GM12878 (cell line): ENCODE measurements at regions not wholly inside any gene's neighbourhood (a gene's known extent, or its start where the extent isn't known, plus 50 kb on each side); places are given as distances from the start of the nearest gene placed in this dataset.

Source experiments
- ATAC-seq: fragments of 200-7000 bp; cut with Tn5 transposase; 3 replicates; pipeline ENCODE4 v1.9.1; 2020; ENCODE audit warnings: mild to moderate bottlenecking, moderate library complexity
- BruUV-seq: library from RNA; stranded (reverse); fragments of 400-500 nt; replicated peaks from 2 replicates; lab custom pipeline; 2021; lab: Mats Ljungman, UMichigan
- CTCF ChIA-PET: fragments of 300-600 bp; sonication (Branson Sonifier 250); formaldehyde crosslinking; extraction: SDS; loops from one replicate; lab custom pipeline; 2021; ENCODE audit warnings: inconsistent platforms; lab: Yijun Ruan, JAX
- POLR2A ChIA-PET: fragments of 350-600 bp; formaldehyde crosslinking; extraction: SDS; loops from one replicate; lab custom pipeline; 2021; ENCODE audit warnings: inconsistent platforms; lab: Charles Lee
- RAD21 ChIA-PET: fragments of 300-600 bp; sonication (Branson Sonifier 250); formaldehyde crosslinking; loops from one replicate; lab custom pipeline; 2023; ENCODE audit warnings: antibody characterized with exemption; ENCODE audit not compliant: unreplicated experiment; lab: Charles Lee
- SMC1A ChIA-PET: fragments of 300-600 bp; sonication (Branson Sonifier 250); formaldehyde crosslinking; loops from one replicate; lab custom pipeline; 2023; ENCODE audit not compliant: unreplicated experiment, uncharacterized antibody; lab: Charles Lee
- DNase-seq: peaks from one replicate; pipeline ENCODE4 v3.0.0-alpha.2; 2011; ENCODE audit warnings: low read depth, low spot score
- FAIRE-seq: peaks from 3 replicates; lab custom pipeline; 2011; peaks lifted over from hg19 to GRCh38; lab: Jason Lieb, UNC
- H2AFZ ChIP-seq: 2 replicates; pipeline ENCODE4 v1.6.0; 2011; ENCODE audit warnings: low read depth, low read length, control low read depth; ENCODE audit not compliant: control insufficient read depth
- H3K27ac ChIP-seq: 2 replicates; pipeline ENCODE4 v1.5.1; 2011; ENCODE audit warnings: control low read depth; ENCODE audit not compliant: control insufficient read depth, insufficient read depth
- H3K27me3 ChIP-seq, 2 experiments: replicated peaks in 1 of 2; 2 replicates each; pipeline versions ENCODE4 v1.6.0 to v1.6.1; 2011; ENCODE audit warnings: low read length in 1 of 2; ENCODE audit not compliant: control insufficient read depth in 2 of 2, insufficient read depth in 2 of 2
- H3K36me3 ChIP-seq, 2 experiments: 2 replicates each; pipeline ENCODE4 v1.5.1; 2011; ENCODE audit warnings: low read length in 1 of 2; ENCODE audit not compliant: control insufficient read depth in 2 of 2, insufficient read depth in 2 of 2
- H3K4me1 ChIP-seq: 2 replicates; pipeline ENCODE4 v1.6.1; 2011; ENCODE audit warnings: mild to moderate bottlenecking, low read length, moderate library complexity, mixed read lengths; ENCODE audit not compliant: control insufficient read depth, insufficient read depth
- H3K4me2 ChIP-seq: 2 replicates; pipeline ENCODE4 v1.6.0; 2011; ENCODE audit warnings: control low read depth; ENCODE audit not compliant: control insufficient read depth, insufficient read depth
- H3K4me3 ChIP-seq: fragments of 200-600 bp; sonication (generic); 2 replicates; pipeline ENCODE4 v1.5.1; 2016
- H3K79me2 ChIP-seq: 2 replicates; pipeline ENCODE4 v1.6.0; 2011; ENCODE audit warnings: low read length; ENCODE audit not compliant: control insufficient read depth, insufficient read depth
- H3K9ac ChIP-seq: 2 replicates; pipeline ENCODE4 v1.8.0; 2011; ENCODE audit warnings: low read length, control low read depth, mixed read lengths; ENCODE audit not compliant: control insufficient read depth, insufficient read depth
- H3K9me3 ChIP-seq: replicated peaks from 3 replicates; pipeline ENCODE4 v1.5.1; 2011; ENCODE audit warnings: mild to moderate bottlenecking, low read length; ENCODE audit not compliant: control insufficient read depth, insufficient read depth
- H4K20me1 ChIP-seq: 2 replicates; pipeline ENCODE4 v1.6.0; 2011; ENCODE audit not compliant: control insufficient read depth, insufficient read depth
- ATF3 ChIP-seq: IDR thresholded peaks from 2 replicates; pipeline ENCODE4 v1.6.1; 2011; ENCODE audit warnings: low read depth, mild to moderate bottlenecking, low read length, moderate library complexity, borderline replicate concordance; ENCODE audit errors: extremely low read depth
- BHLHE40 ChIP-seq, 2 experiments: fragments of 450-650 bp in 1 of 2; IDR thresholded peaks; 2 replicates each; pipeline ENCODE4 v1.6.1; 2011 to 2017; ENCODE audit warnings: low read depth in 2 of 2, borderline replicate concordance in 1 of 2, improper control_type of control experiment in 1 of 2, low read length in 1 of 2, mild to moderate bottlenecking in 1 of 2
- MEF2B ChIP-seq: fragments of 450-650 bp; IDR thresholded peaks from 2 replicates; pipeline ENCODE4 v1.6.1; 2018; ENCODE audit warnings: mild to moderate bottlenecking, moderate library complexity; ENCODE audit not compliant: partially characterized antibody, poor library complexity, severe bottlenecking
- MLLT1 ChIP-seq: fragments of 450-650 bp; IDR thresholded peaks from 2 replicates; pipeline ENCODE4 v1.6.1; 2016; ENCODE audit warnings: mild to moderate bottlenecking
- ZBTB4 ChIP-seq: fragments of 450-650 bp; formaldehyde crosslinking; IDR thresholded peaks from 2 replicates; pipeline ENCODE4 v1.4.0; 2022; ENCODE audit warnings: mild to moderate bottlenecking, moderate library complexity
- ZZZ3 ChIP-seq: IDR thresholded peaks from 2 replicates; pipeline ENCODE4 v1.6.1; 2011; ENCODE audit warnings: low read depth; ENCODE audit not compliant: control insufficient read depth, insufficient read length
- WGBS: methylation state at CpG from one replicate; pipeline ENCODE4 v1.1.6; 2016; ENCODE audit warnings: low lambda C conversion rate; ENCODE audit not compliant: insufficient replicate concordance, insufficient coverage; ENCODE audit errors: missing lambda C conversion rate; 5-methylcytosine and 5-hydroxymethylcytosine counted together
- in situ Hi-C: fragments of 300-500 bp; cut with MboI; formaldehyde crosslinking; loops from 9 replicates; pipeline ENCODE4 v1.14.3; 2018; ENCODE audit warnings: mixed read lengths
- intact Hi-C: fragments of 100-400 bp; cut with micrococcal nuclease; formaldehyde crosslinking; loops from one replicate; pipeline ENCODE4 v1.14.2; 2022; ENCODE audit not compliant: unreplicated experiment

- no peaks in the 10 kb centered on the region for H3K36me3 ChIP-seq
- intact Hi-C loops (no loop called here), in situ Hi-C loops (no loop called here)
- H3K4me2 ChIP-seq: no peak overlapping the region
- no peak overlapping the region for H2AFZ ChIP-seq
- no peaks in the 10 kb centered on the region; a peak in 2 of 4 replicates for H3K27me3 ChIP-seq
- ChIA-PET RAD21 (no interaction called here), SMC1A (no interaction called here), CTCF (no interaction called here), POLR2A (no interaction called here)
- no peak for DNase-seq
- no peak overlapping the region for H3K4me3 ChIP-seq
- BruUV-seq: no TSS peak
- no peak overlapping the region for H3K27ac ChIP-seq
- WGBS: 0% methylated on average over 1 of the region's 1 CpG
- H4K20me1 ChIP-seq: no peaks in the 10 kb centered on the region
- TF ChIP-seq ATF3: no peak
- no peak for TF ChIP-seq MEF2B
- no peak for TF ChIP-seq BHLHE40 (IDR thresholded peaks at IDR 0.05; ENCODE audit: borderline replicate concordance in 1 of 2, low read depth in 2 of 2, low read length in 1 of 2)
- TF ChIP-seq MLLT1: no peak
- no peak for TF ChIP-seq ZZZ3
- no peak for TF ChIP-seq ZBTB4
- no peak for FAIRE-seq
- H3K9me3 ChIP-seq: no peaks in the 10 kb centered on the region
- ATAC-seq: no peak
- no peaks in the 10 kb centered on the region for H3K4me1 ChIP-seq
- H3K79me2 ChIP-seq: no peaks in the 10 kb centered on the region
- no peak overlapping the region for H3K9ac ChIP-seq
Measured at GRCh38 chr10:128314686-128315085, 188.5 kb upstream of the MKI67 start.
